HepG2 (cell line): ENCODE measurements at regions not wholly inside any gene's neighbourhood (a gene's known extent, or its start where the extent isn't known, plus 50 kb on each side); places are given as distances from the start of the nearest gene placed in this dataset.

Experiments used
- ATAD3A ChIP-seq: sonication (generic); formaldehyde crosslinking; IDR thresholded peaks from 2 replicates; pipeline ENCODE4 v1.4.0; 2020; ENCODE audit warnings: missing genetic modification reagents
- DNMT3B ChIP-seq: conservative IDR thresholded peaks from 2 replicates; pipeline ENCODE4 v1.6.1; 2016; ENCODE audit warnings: missing biosample characterization, control low read depth
- DZIP1 ChIP-seq: sonication (generic); formaldehyde crosslinking; IDR thresholded peaks from 2 replicates; pipeline ENCODE4 v1.5.0; 2020; ENCODE audit warnings: mild to moderate bottlenecking, missing genetic modification reagents
- ELF1 ChIP-seq: sonication (generic); formaldehyde crosslinking; IDR thresholded peaks from 2 replicates; pipeline ENCODE4 v1.4.0; 2020; ENCODE audit warnings: missing genetic modification reagents
- HDAC1 ChIP-seq: sonication (generic); formaldehyde crosslinking; IDR thresholded peaks from 2 replicates; pipeline ENCODE4 v1.5.1; 2020; ENCODE audit warnings: mild to moderate bottlenecking, missing genetic modification reagents
- HHEX ChIP-seq: IDR thresholded peaks from 2 replicates; pipeline ENCODE4 v1.6.1; 2016; ENCODE audit warnings: control low read depth
- HMGXB4 ChIP-seq, 2 experiments: sonication (generic) in 1 of 2; formaldehyde crosslinking in 1 of 2; IDR thresholded peaks; 2 replicates each; pipeline versions ENCODE4 v1.4.0 to v1.6.1; 2018 to 2020; ENCODE audit warnings: missing genetic modification reagents in 2 of 2, borderline replicate concordance in 1 of 2, low read depth in 1 of 2, mild to moderate bottlenecking in 1 of 2, missing biosample characterization in 1 of 2
- HOXA3 ChIP-seq: sonication (generic); formaldehyde crosslinking; IDR thresholded peaks from 2 replicates; pipeline ENCODE4 v1.5.0; 2020; ENCODE audit warnings: missing genetic modification reagents
- MTF1 ChIP-seq: sonication (generic); formaldehyde crosslinking; IDR thresholded peaks from 2 replicates; pipeline ENCODE4 v1.5.0; 2020; ENCODE audit warnings: missing genetic modification reagents
- NCOR1 ChIP-seq: fragments of 200-600 bp; sonication (generic); IDR thresholded peaks from 2 replicates; pipeline ENCODE4 v1.7.0; 2017; ENCODE audit warnings: antibody characterized with exemption, low read length, borderline replicate concordance
- NFKBIZ ChIP-seq: IDR thresholded peaks from 2 replicates; pipeline ENCODE4 v1.6.1; 2018; ENCODE audit warnings: missing genetic modification reagents, missing compliant biosample characterization
- NR3C1 ChIP-seq: sonication (generic); formaldehyde crosslinking; IDR thresholded peaks from 2 replicates; pipeline ENCODE4 v1.4.0; 2020; ENCODE audit warnings: missing genetic modification reagents
- REPIN1 ChIP-seq: sonication (generic); formaldehyde crosslinking; IDR thresholded peaks from 2 replicates; pipeline ENCODE4 v1.8.0; 2022; ENCODE audit warnings: missing genetic modification reagents, low read depth, mild to moderate bottlenecking, borderline replicate concordance
- SIX1 ChIP-seq: sonication (generic); formaldehyde crosslinking; IDR thresholded peaks from 2 replicates; pipeline ENCODE4 v1.4.0; 2020; ENCODE audit warnings: missing genetic modification reagents, borderline replicate concordance
- SUZ12 ChIP-seq: fragments of 150-350 bp; IDR thresholded peaks from 2 replicates; pipeline ENCODE4 v1.6.1; 2014; ENCODE audit warnings: low read depth, low read length
- TAF15 ChIP-seq: fragments of 200-400 bp; formaldehyde crosslinking; IDR thresholded peaks from one replicate; pipeline ENCODE4 v1.6.1; 2018; ENCODE audit warnings: mild to moderate bottlenecking, low read depth, low read length; ENCODE audit not compliant: poor library complexity, severe bottlenecking
- ZMYM3 ChIP-seq: sonication (generic); formaldehyde crosslinking; IDR thresholded peaks from 2 replicates; pipeline ENCODE4 v1.5.1; 2020; ENCODE audit warnings: mild to moderate bottlenecking, missing genetic modification reagents
- ZNF263 ChIP-seq: sonication (generic); formaldehyde crosslinking; IDR thresholded peaks from 2 replicates; pipeline ENCODE4 v1.4.0; 2020; ENCODE audit warnings: missing genetic modification reagents
- ZNF652 ChIP-seq: IDR thresholded peaks from 2 replicates; pipeline ENCODE4 v1.6.1; 2016; ENCODE audit warnings: low read depth, borderline replicate concordance
- ZNF772 ChIP-seq: sonication (generic); formaldehyde crosslinking; IDR thresholded peaks from 2 replicates; pipeline ENCODE4 v1.5.0; 2020; ENCODE audit warnings: mild to moderate bottlenecking, missing genetic modification reagents
- ZNF775 ChIP-seq: sonication (generic); formaldehyde crosslinking; IDR thresholded peaks from 2 replicates; pipeline ENCODE4 v1.4.0; 2020; ENCODE audit warnings: missing genetic modification reagents, mild to moderate bottlenecking, moderate library complexity, borderline replicate concordance
- ZNF839 ChIP-seq: sonication (generic); formaldehyde crosslinking; IDR thresholded peaks from 2 replicates; pipeline ENCODE4 v1.4.0; 2020; ENCODE audit warnings: missing genetic modification reagents, mild to moderate bottlenecking, borderline replicate concordance
- TF ChIP-seq, protein P1 (sequence below): sonication (generic); formaldehyde crosslinking; IDR thresholded peaks from 2 replicates; pipeline ENCODE4 v1.8.1; 2023; ENCODE audit warnings: mild to moderate bottlenecking, missing genetic modification reagents, borderline replicate concordance
- TF ChIP-seq, protein P2 (sequence below): sonication (generic); formaldehyde crosslinking; IDR thresholded peaks from 2 replicates; pipeline ENCODE4 v1.4.0; 2020; ENCODE audit warnings: missing genetic modification reagents
- TF ChIP-seq, protein P3 (sequence below): sonication (generic); formaldehyde crosslinking; IDR thresholded peaks from 2 replicates; pipeline ENCODE4 v1.4.0; 2020; ENCODE audit warnings: low read depth, mild to moderate bottlenecking, missing genetic modification reagents

DNA sequence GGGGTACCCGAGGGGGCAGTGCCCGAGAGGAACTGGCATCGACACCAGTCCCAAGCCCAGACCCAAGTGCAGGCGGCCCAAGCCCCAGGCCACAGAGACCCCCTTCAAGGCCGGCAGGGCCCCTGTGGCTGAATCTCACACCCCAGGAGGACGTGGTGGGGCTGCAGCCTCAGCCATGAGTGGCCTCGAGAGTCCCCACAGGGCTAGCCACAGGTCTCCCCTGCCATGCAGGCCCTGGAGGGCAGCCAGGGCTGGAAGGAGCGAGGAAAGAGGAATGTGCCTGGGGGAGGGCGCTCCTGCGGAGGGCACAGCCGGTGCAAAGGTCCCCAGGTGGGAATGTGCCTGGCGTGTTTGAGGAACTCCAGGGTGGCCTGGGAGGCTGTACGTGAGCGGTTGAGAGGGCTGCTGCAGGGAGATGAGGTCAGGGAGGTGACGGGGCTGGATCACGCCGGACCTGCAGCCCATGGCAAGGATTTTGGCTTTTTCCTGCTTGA, 86.1 kb downstream of the NCOR2 start (continued):
- TF ChIP-seq DZIP1: no peak
- TF ChIP-seq NR3C1 (CRISPR knock-in tag): no peak
- TF ChIP-seq HHEX (CRISPR knock-in tag): no peak
- no peak for TF ChIP-seq ZNF775 (CRISPR knock-in tag)
- peak in 1 of 2 experiments; percentile 47; a peak in 1 of 4 replicates for TF ChIP-seq HMGXB4 (CRISPR knock-in tag; IDR thresholded peaks at IDR 0.05; ENCODE audit: borderline replicate concordance in 1 of 2, low read depth in 1 of 2)
- TF ChIP-seq, protein P1, sequence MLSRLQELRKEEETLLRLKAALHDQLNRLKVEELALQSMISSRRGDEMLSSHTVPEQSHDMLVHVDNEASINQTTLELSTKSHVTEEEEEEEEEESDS (CRISPR knock-in tag): no peak
- TF ChIP-seq MTF1: no peak
- no peak; the same call in 1 of the 2 replicates for TF ChIP-seq ZNF263
- peak; percentile 93 for TF ChIP-seq ZMYM3 (CRISPR knock-in tag)
- TF ChIP-seq ZNF772 (CRISPR knock-in tag): no peak
- TF ChIP-seq SIX1: no peak
- TF ChIP-seq ELF1: no peak
- no peak for TF ChIP-seq HDAC1 (CRISPR knock-in tag)
- TF ChIP-seq ZNF839 (CRISPR knock-in tag): no peak
- peak; percentile 37 for TF ChIP-seq TAF15
- TF ChIP-seq, protein P2, sequence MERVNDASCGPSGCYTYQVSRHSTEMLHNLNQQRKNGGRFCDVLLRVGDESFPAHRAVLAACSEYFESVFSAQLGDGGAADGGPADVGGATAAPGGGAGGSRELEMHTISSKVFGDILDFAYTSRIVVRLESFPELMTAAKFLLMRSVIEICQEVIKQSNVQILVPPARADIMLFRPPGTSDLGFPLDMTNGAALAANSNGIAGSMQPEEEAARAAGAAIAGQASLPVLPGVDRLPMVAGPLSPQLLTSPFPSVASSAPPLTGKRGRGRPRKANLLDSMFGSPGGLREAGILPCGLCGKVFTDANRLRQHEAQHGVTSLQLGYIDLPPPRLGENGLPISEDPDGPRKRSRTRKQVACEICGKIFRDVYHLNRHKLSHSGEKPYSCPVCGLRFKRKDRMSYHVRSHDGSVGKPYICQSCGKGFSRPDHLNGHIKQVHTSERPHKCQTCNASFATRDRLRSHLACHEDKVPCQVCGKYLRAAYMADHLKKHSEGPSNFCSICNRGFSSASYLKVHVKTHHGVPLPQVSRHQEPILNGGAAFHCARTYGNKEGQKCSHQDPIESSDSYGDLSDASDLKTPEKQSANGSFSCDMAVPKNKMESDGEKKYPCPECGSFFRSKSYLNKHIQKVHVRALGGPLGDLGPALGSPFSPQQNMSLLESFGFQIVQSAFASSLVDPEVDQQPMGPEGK: peak; percentile 88
- TF ChIP-seq REPIN1 (CRISPR knock-in tag): no peak
- no peak for TF ChIP-seq NCOR1
- TF ChIP-seq ZNF652: no peak
- peak; percentile 72 for TF ChIP-seq HOXA3 (CRISPR knock-in tag)
- TF ChIP-seq, protein P3, sequence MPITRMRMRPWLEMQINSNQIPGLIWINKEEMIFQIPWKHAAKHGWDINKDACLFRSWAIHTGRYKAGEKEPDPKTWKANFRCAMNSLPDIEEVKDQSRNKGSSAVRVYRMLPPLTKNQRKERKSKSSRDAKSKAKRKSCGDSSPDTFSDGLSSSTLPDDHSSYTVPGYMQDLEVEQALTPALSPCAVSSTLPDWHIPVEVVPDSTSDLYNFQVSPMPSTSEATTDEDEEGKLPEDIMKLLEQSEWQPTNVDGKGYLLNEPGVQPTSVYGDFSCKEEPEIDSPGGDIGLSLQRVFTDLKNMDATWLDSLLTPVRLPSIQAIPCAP: no peak
- TF ChIP-seq ATAD3A (CRISPR knock-in tag): no peak
- TF ChIP-seq DNMT3B (CRISPR knock-in tag): no peak
- TF ChIP-seq NFKBIZ (CRISPR knock-in tag): no peak
- no peak for TF ChIP-seq SUZ12
